Colonic mucosa (tissue), 4 donors: ENCODE measurements at regions not wholly inside any gene's neighbourhood (a gene's known extent, or its start where the extent isn't known, plus 50 kb on each side); places are given as distances from the start of the nearest gene placed in this dataset.
"Not testable (repeated sequence)": the region's sequence is repeated elsewhere in the genome, so short reads cannot be mapped to it uniquely, and the experiment has no call there.

Experiments
- DNase-seq: peaks from one replicate; pipeline ENCODE4 v3.0.0-alpha.2; 2020
- H3K27ac ChIP-seq: fragments of 200-600 bp; one replicate; pipeline ENCODE4 v1.8.0; 2021
- H3K27me3 ChIP-seq: fragments of 200-600 bp; one replicate; pipeline ENCODE4 v1.8.0; 2021
- H3K36me3 ChIP-seq: fragments of 200-600 bp; one replicate; pipeline ENCODE4 v1.8.0; 2021
- H3K4me1 ChIP-seq: fragments of 200-600 bp; one replicate; pipeline ENCODE4 v1.8.0; 2021; ENCODE audit warnings: mild to moderate bottlenecking
- H3K4me3 ChIP-seq: fragments of 200-600 bp; one replicate; pipeline ENCODE4 v1.8.0; 2021
- H3K9ac ChIP-seq, 2 donors: one replicate each; pipeline ENCODE4 v1.7.0; 2013; ENCODE audit warnings: control low read depth in 2 of 2, low read depth in 2 of 2, low read length in 2 of 2
- H3K9me3 ChIP-seq: fragments of 200-600 bp; one replicate; pipeline ENCODE4 v1.8.0; 2021
- CTCF ChIP-seq: fragments of 200-600 bp; IDR thresholded peaks from one replicate; pipeline ENCODE4 v1.8.0; 2022; ENCODE audit warnings: antibody characterized with exemption, mild to moderate bottlenecking
- intact Hi-C: fragments of 100-400 bp; cut with DNase I; formaldehyde crosslinking; loops from one replicate; pipeline ENCODE4 v1.14.1; 2022
- donor health status: healthy.
- donor health status: DM: no; HTN: no; CAD: no.
- donor health status: DM: no; HTN: no; CAD: no.

- Histone ChIP-seq H3K9me3 (peaks cover 21% of the 10 kb centered on the region), H3K27me3 (no peaks in the 10 kb centered on the region), H3K27ac (no peak overlapping the region), H3K4me3 (no peak overlapping the region), H3K9ac (no peak overlapping the region), H3K4me1 (no peaks in the 10 kb centered on the region), H3K36me3 (no peaks in the 10 kb centered on the region)
- intact Hi-C loops, result no loop called here
- TF ChIP-seq CTCF, result no peak
- DNase-seq, result no peak
Measured at GRCh38 chr21:10430005-10430404, 91.4 kb upstream of the TPTE start.

GRCh38 chr21:10431995-10432394 is 89.4 kb upstream of the TPTE start:
- DNase-seq, H3K36me3 ChIP-seq, H3K27ac ChIP-seq, H3K4me3 ChIP-seq, H3K9ac ChIP-seq, intact Hi-C loops, H3K27me3 ChIP-seq, H3K4me1 ChIP-seq: not testable (repeated sequence)
- peaks cover 17% of the 10 kb centered on the region for H3K9me3 ChIP-seq

- H3K9ac ChIP-seq, H3K27ac ChIP-seq, H3K36me3 ChIP-seq, DNase-seq, H3K4me1 ChIP-seq, H3K27me3 ChIP-seq, H3K4me3 ChIP-seq, intact Hi-C loops: not testable (repeated sequence)
- H3K9me3 ChIP-seq, result peaks cover 13% of the 10 kb centered on the region
Measured at GRCh38 chr21:10432456-10432855, 88.9 kb upstream of the TPTE start.

- H3K27me3 ChIP-seq, H3K27ac ChIP-seq, H3K9ac ChIP-seq, H3K36me3 ChIP-seq, intact Hi-C loops, DNase-seq, H3K4me1 ChIP-seq, H3K4me3 ChIP-seq, H3K9me3 ChIP-seq: not testable (repeated sequence)
Measured at GRCh38 chr21:10437977-10438376, 83.4 kb upstream of the TPTE start.

- H3K27ac ChIP-seq, H3K9me3 ChIP-seq, H3K4me1 ChIP-seq, intact Hi-C loops, DNase-seq, H3K27me3 ChIP-seq, H3K36me3 ChIP-seq, H3K4me3 ChIP-seq, H3K9ac ChIP-seq: not testable (repeated sequence)
Measured at GRCh38 chr21:10440639-10441038, 80.7 kb upstream of the TPTE start.

GRCh38 chr21:10442018-10442417 is 79.4 kb upstream of the TPTE start:
- H3K9ac ChIP-seq, H3K36me3 ChIP-seq, H3K9me3 ChIP-seq, H3K27me3 ChIP-seq, intact Hi-C loops, DNase-seq, H3K4me3 ChIP-seq, H3K4me1 ChIP-seq, H3K27ac ChIP-seq: not testable (repeated sequence)

GRCh38 chr21:10445685-10446084 is 75.7 kb upstream of the TPTE start:
- DNase-seq, intact Hi-C loops, H3K9me3 ChIP-seq, H3K36me3 ChIP-seq, H3K9ac ChIP-seq, H3K27ac ChIP-seq, H3K4me1 ChIP-seq, H3K4me3 ChIP-seq, H3K27me3 ChIP-seq: not testable (repeated sequence)

- DNase-seq, H3K36me3 ChIP-seq, H3K4me1 ChIP-seq, H3K9me3 ChIP-seq, H3K27me3 ChIP-seq, intact Hi-C loops, H3K27ac ChIP-seq, H3K9ac ChIP-seq, H3K4me3 ChIP-seq: not testable (repeated sequence)
Measured at GRCh38 chr21:10449451-10449850, 71.9 kb upstream of the TPTE start.

- DNase-seq, H3K9ac ChIP-seq, H3K9me3 ChIP-seq, H3K4me1 ChIP-seq, intact Hi-C loops, H3K36me3 ChIP-seq, H3K27me3 ChIP-seq, H3K27ac ChIP-seq, H3K4me3 ChIP-seq: not testable (repeated sequence)
Measured at GRCh38 chr21:10451274-10451673, 70.1 kb upstream of the TPTE start.

- H3K27ac ChIP-seq, H3K9me3 ChIP-seq, H3K4me3 ChIP-seq, H3K36me3 ChIP-seq, H3K9ac ChIP-seq, H3K27me3 ChIP-seq, DNase-seq, H3K4me1 ChIP-seq, intact Hi-C loops: not testable (repeated sequence)
Measured at GRCh38 chr21:10457765-10458164, 63.6 kb upstream of the TPTE start.

- H3K9ac ChIP-seq, H3K36me3 ChIP-seq, H3K4me1 ChIP-seq, DNase-seq, H3K4me3 ChIP-seq, H3K9me3 ChIP-seq, H3K27ac ChIP-seq, intact Hi-C loops, H3K27me3 ChIP-seq: not testable (repeated sequence)
Measured at GRCh38 chr21:10460957-10461356, 60.4 kb upstream of the TPTE start.

GRCh38 chr21:10461445-10461844 is 59.9 kb upstream of the TPTE start:
- H3K36me3 ChIP-seq, H3K4me1 ChIP-seq, H3K27ac ChIP-seq, H3K4me3 ChIP-seq, intact Hi-C loops, H3K27me3 ChIP-seq, H3K9ac ChIP-seq, H3K9me3 ChIP-seq, DNase-seq: not testable (repeated sequence)
